HG03196 (cell line): ENCODE measurements at regions not wholly inside any gene's neighbourhood (a gene's known extent, or its start where the extent isn't known, plus 50 kb on each side); places are given as distances from the start of the nearest gene placed in this dataset.
"Not testable (repeated sequence)": the region's sequence is repeated elsewhere in the genome, so short reads cannot be mapped to it uniquely, and the experiment has no call there.

Experiments used
- ATAC-seq: cut with Tn5 transposase; IDR thresholded peaks from one replicate; pipeline ENCODE4 v1.9.1; 2021; ENCODE audit not compliant: unreplicated experiment

- no peak for ATAC-seq
Observed at GRCh38 chr17:72563952-72564351, 443.1 kb downstream of the SOX9 start.

GRCh38 chr17:72565006-72565405 lies 444.2 kb downstream of the SOX9 start:
- no peak for ATAC-seq

- ATAC-seq, result no peak
Observed at GRCh38 chr17:72565758-72566157, 444.9 kb downstream of the SOX9 start.

- ATAC-seq, result no peak
Observed at GRCh38 chr17:72566671-72567484, 446.1 kb downstream of the SOX9 start.

GRCh38 chr17:72567774-72568173 lies 447.0 kb downstream of the SOX9 start:
- no peak for ATAC-seq

GRCh38 chr17:72569148-72569946 lies 448.5 kb downstream of the SOX9 start:
- ATAC-seq, result no peak

GRCh38 chr17:72571813-72572396 lies 451.1 kb downstream of the SOX9 start:
- ATAC-seq, result no peak

- no peak for ATAC-seq
Observed at GRCh38 chr17:72572604-72573491, 452.0 kb downstream of the SOX9 start.

GRCh38 chr17:72573492-72573801 lies 452.6 kb downstream of the SOX9 start:
- not testable (repeated sequence) for ATAC-seq

GRCh38 chr17:72574675-72575510 lies 454.1 kb downstream of the SOX9 start:
- no peak for ATAC-seq

- no peak for ATAC-seq
Observed at GRCh38 chr17:72575542-72576233, 454.9 kb downstream of the SOX9 start.

- no peak for ATAC-seq
Observed at GRCh38 chr17:72576289-72576759, 455.5 kb downstream of the SOX9 start.

- no peak for ATAC-seq
Observed at GRCh38 chr17:72578817-72579470, 458.1 kb downstream of the SOX9 start.

GRCh38 chr17:72579990-72580320 lies 459.1 kb downstream of the SOX9 start:
- ATAC-seq, result no peak

GRCh38 chr17:72580321-72581127 lies 459.7 kb downstream of the SOX9 start:
- ATAC-seq, result no peak

GRCh38 chr17:72587156-72587555 lies 466.3 kb downstream of the SOX9 start:
- no peak for ATAC-seq

- no peak for ATAC-seq
Observed at GRCh38 chr17:72587773-72588511, 467.1 kb downstream of the SOX9 start.
